Stomach (tissue), 8 donors: ENCODE measurements at regions not wholly inside any gene's neighbourhood (a gene's known extent, or its start where the extent isn't known, plus 50 kb on each side); places are given as distances from the start of the nearest gene placed in this dataset.

ENCODE experiments used
- DNase-seq, 2 donors: peaks; one replicate each; pipeline versions ENCODE4 v3.0.0 to v3.0.0-alpha.2; 2013 to 2019
- H3K27ac ChIP-seq, 5 donors: fragments of 200-600 bp in 4 of 5; sonication (generic) in 4 of 5; one replicate each; pipeline ENCODE4 v1.5.1; 2013 to 2019; ENCODE audit warnings: mild to moderate bottlenecking in 1 of 5, moderate library complexity in 1 of 5
- H3K27me3 ChIP-seq, 3 donors: fragments of 200-600 bp; sonication (generic); one replicate each; pipeline ENCODE4 v1.5.1; 2017 to 2019; ENCODE audit warnings: mixed run types in 1 of 3
- H3K36me3 ChIP-seq, 4 donors: fragments of 200-600 bp; sonication (generic); 1 replicate in 3 of 4; 2 replicates in 1 of 4; pipeline ENCODE4 v1.5.1; 2016 to 2019
- H3K4me1 ChIP-seq, 4 donors: fragments of 200-600 bp; sonication (generic); one replicate each; pipeline ENCODE4 v1.5.1; 2016 to 2019
- H3K4me3 ChIP-seq, 4 donors: fragments of 200-600 bp; sonication (generic) in 3 of 4; one replicate each; pipeline ENCODE4 v1.5.1; 2016 to 2019; ENCODE audit warnings: mild to moderate bottlenecking in 1 of 4
- H3K9me3 ChIP-seq, 4 donors: fragments of 200-600 bp; sonication (generic); one replicate each; pipeline ENCODE4 v1.5.1; 2016 to 2019
- CTCF ChIP-seq, 7 experiments: fragments of 450-650 bp in 4 of 7; fragments of 200-600 bp in 3 of 7; sonication (generic) in 3 of 7; IDR thresholded peaks; one replicate each; pipeline ENCODE4 v1.5.1; 2016 to 2019; ENCODE audit warnings: antibody characterized with exemption in 7 of 7, control low read depth in 2 of 7, mild to moderate bottlenecking in 1 of 7
- EP300 ChIP-seq: sonication (generic); formaldehyde crosslinking; IDR thresholded peaks from one replicate; pipeline ENCODE4 v1.6.1; 2017; ENCODE audit warnings: antibody characterized with exemption
- POLR2A ChIP-seq, 4 donors: fragments of 450-650 bp; IDR thresholded peaks; one replicate each; pipeline ENCODE4 v1.6.1; 2016; ENCODE audit warnings: antibody characterized with exemption in 4 of 4, control low read depth in 2 of 4, mild to moderate bottlenecking in 1 of 4, moderate library complexity in 1 of 4
- POLR2AphosphoS5 ChIP-seq, 3 donors: sonication (generic); formaldehyde crosslinking; IDR thresholded peaks; one replicate each; pipeline ENCODE4 v1.6.1; 2016; ENCODE audit warnings: antibody characterized with exemption in 3 of 3
- WGBS, 5 donors: extraction: QIAGEN DNeasy Blood & Tissue Kit in 3 of 5; methylation state at CpG; one replicate each; pipeline versions ENCODE4 v1.1.5 to v1.1.7; 2013 to 2018; 5-methylcytosine and 5-hydroxymethylcytosine counted together
- intact Hi-C: fragments of 100-400 bp; cut with DNase I; formaldehyde crosslinking; loops from one replicate; pipeline ENCODE4 v1.15.1; 2023; ENCODE audit warnings: low total_unique reads
- donor health status: healthy with polysubstance abuse.
- donor health status: Bipolar disorder and iron deficiency.
- donor health status: healthy.

- no peak overlapping the region for H3K27ac ChIP-seq
- no peaks in the 10 kb centered on the region for H3K9me3 ChIP-seq
- 68 to 78% (median 74%) methylated on average over 3 of the region's 3 CpGs for WGBS, 5 donors
- DNase-seq: no peak
- H3K4me1 ChIP-seq: no peaks in the 10 kb centered on the region
- no peaks in the 10 kb centered on the region for H3K36me3 ChIP-seq
- no peak for TF ChIP-seq EP300
- no peak for TF ChIP-seq POLR2A (IDR thresholded peaks at IDR 0.05)
- TF ChIP-seq POLR2AphosphoS5 (IDR thresholded peaks at IDR 0.05): no peak
- TF ChIP-seq CTCF (IDR thresholded peaks at IDR 0.05): no peak
- H3K27me3 ChIP-seq: no peaks in the 10 kb centered on the region
- no peak overlapping the region for H3K4me3 ChIP-seq
- intact Hi-C loops: no loop called here
Measured at GRCh38 chr4:11976726-11977263, 548.1 kb upstream of the HS3ST1 start.

- no peak overlapping the region for H3K27ac ChIP-seq
- no peak for TF ChIP-seq POLR2AphosphoS5 (IDR thresholded peaks at IDR 0.05)
- no peak for TF ChIP-seq POLR2A (IDR thresholded peaks at IDR 0.05)
- H3K36me3 ChIP-seq: no peaks in the 10 kb centered on the region
- WGBS, 5 donors: 75 to 92% (median 88%) methylated on average over 2 of the region's 2 CpGs
- no peaks in the 10 kb centered on the region for H3K9me3 ChIP-seq
- H3K4me3 ChIP-seq: no peak overlapping the region
- no peak for DNase-seq
- H3K27me3 ChIP-seq: no peaks in the 10 kb centered on the region
- intact Hi-C loops: no loop called here
- H3K4me1 ChIP-seq: no peaks in the 10 kb centered on the region
Measured at GRCh38 chr4:11973270-11973669, 544.6 kb upstream of the HS3ST1 start.

- no peak for DNase-seq
- Histone ChIP-seq H3K27ac (no peak overlapping the region), H3K9me3 (no peaks in the 10 kb centered on the region), H3K4me3 (no peak overlapping the region), H3K36me3 (no peaks in the 10 kb centered on the region), H3K4me1 (no peaks in the 10 kb centered on the region), H3K27me3 (no peaks in the 10 kb centered on the region)
- TF ChIP-seq EP300 (no peak), POLR2A (IDR thresholded peaks at IDR 0.05) (no peak), POLR2AphosphoS5 (IDR thresholded peaks at IDR 0.05) (no peak), CTCF (IDR thresholded peaks at IDR 0.05) (no peak)
- intact Hi-C loops: no loop called here
Measured at GRCh38 chr4:11970754-11971153, 542.1 kb upstream of the HS3ST1 start.

- DNase-seq: peak in 1 of 2 donors; percentile 7
- intact Hi-C loops: no loop called here
- Histone ChIP-seq H3K36me3 (no peaks in the 10 kb centered on the region), H3K4me3 (no peak overlapping the region), H3K27me3 (no peaks in the 10 kb centered on the region), H3K9me3 (no peaks in the 10 kb centered on the region), H3K27ac (no peak overlapping the region), H3K4me1 (no peaks in the 10 kb centered on the region)
- WGBS, 5 donors: 44 to 65% (median 58%) methylated on average over 4 of the region's 4 CpGs
- TF ChIP-seq CTCF (IDR thresholded peaks at IDR 0.05) (no peak), POLR2A (IDR thresholded peaks at IDR 0.05) (no peak), EP300 (no peak), POLR2AphosphoS5 (IDR thresholded peaks at IDR 0.05) (no peak)
Measured at GRCh38 chr4:11966782-11967181, 538.1 kb upstream of the HS3ST1 start.

GRCh38 chr4:11954093-11954492 lies 525.4 kb upstream of the HS3ST1 start:
- 55 to 59% (median 57%) methylated on average over 2 of the region's 2 CpGs for WGBS, 5 donors
- H3K36me3 ChIP-seq: no peaks in the 10 kb centered on the region
- intact Hi-C loops: no loop called here
- H3K9me3 ChIP-seq: no peaks in the 10 kb centered on the region
- H3K4me3 ChIP-seq: no peak overlapping the region
- no peak overlapping the region for H3K27ac ChIP-seq
- TF ChIP-seq CTCF (IDR thresholded peaks at IDR 0.05) (peak in 3 of 7 experiments; percentile 20 to 40 (median 31)), POLR2A (IDR thresholded peaks at IDR 0.05) (no peak)
- DNase-seq: peak in 1 of 2 donors; percentile 57
- H3K27me3 ChIP-seq: no peaks in the 10 kb centered on the region
- no peaks in the 10 kb centered on the region for H3K4me1 ChIP-seq
